ENCODE measurements at regions not wholly inside any gene's neighbourhood (a gene's known extent, or its start where the extent isn't known, plus 50 kb on each side); places are given as distances from the start of the nearest gene placed in this dataset.
A peak's percentile ranks its signal among the peaks of the same experiment; 100 is the strongest.
"Not testable (repeated sequence)": the region's sequence is repeated elsewhere in the genome, so short reads cannot be mapped to it uniquely, and the experiment has no call there.

GRCh38 chr5:82596451-82596850, 318.3 kb upstream of the RPS23 start:
- DNase-seq, result no peak

GRCh38 chr5:82595113-82595512, 317.0 kb upstream of the RPS23 start:
- DNase-seq, result no peak

GRCh38 chr5:82594097-82594496, 315.9 kb upstream of the RPS23 start:
- DNase-seq, result peak; percentile 28

- peak; percentile 31 for DNase-seq
Observed at GRCh38 chr5:82593481-82593880, 315.3 kb upstream of the RPS23 start.

GRCh38 chr5:82591021-82591515, 312.9 kb upstream of the RPS23 start:
- DNase-seq, result peak; percentile 3

- no peak for DNase-seq
Observed at GRCh38 chr5:82590112-82590511, 312.0 kb upstream of the RPS23 start.

- no peak for DNase-seq
Observed at GRCh38 chr5:82586661-82587310, 308.6 kb upstream of the RPS23 start.

GRCh38 chr5:82586181-82586580, 308.0 kb upstream of the RPS23 start:
- no peak for DNase-seq

GRCh38 chr5:82584631-82585030, 306.5 kb upstream of the RPS23 start:
- DNase-seq, result no peak

- not testable (repeated sequence) for DNase-seq
Observed at GRCh38 chr5:82583331-82583730, 305.2 kb upstream of the RPS23 start.

- DNase-seq, result no peak
Observed at GRCh38 chr5:82564963-82565362, 286.8 kb upstream of the RPS23 start.

GRCh38 chr5:82563745-82564144, 285.6 kb upstream of the RPS23 start:
- DNase-seq, result no peak

- DNase-seq, result no peak
Observed at GRCh38 chr5:82562696-82563240, 284.6 kb upstream of the RPS23 start.

GRCh38 chr5:82561797-82562196, 283.6 kb upstream of the RPS23 start:
- DNase-seq, result no peak

- DNase-seq, result no peak
Observed at GRCh38 chr5:82560969-82561368, 282.8 kb upstream of the RPS23 start.

- no peak for DNase-seq
Observed at GRCh38 chr5:82560561-82560960, 282.4 kb upstream of the RPS23 start.

GRCh38 chr5:82551840-82552385, 273.8 kb upstream of the RPS23 start:
- DNase-seq, result no peak

- no peak for DNase-seq
Observed at GRCh38 chr5:82551192-82551591, 273.0 kb upstream of the RPS23 start.

GRCh38 chr5:82549263-82549662, 271.1 kb upstream of the RPS23 start:
- no peak for DNase-seq

- DNase-seq, result no peak
Observed at GRCh38 chr5:82544004-82544403, 265.9 kb upstream of the RPS23 start.

- no peak for DNase-seq
Observed at GRCh38 chr5:82540301-82540700, 262.1 kb upstream of the RPS23 start.

GRCh38 chr5:82538339-82539034, 260.3 kb upstream of the RPS23 start:
- peak; percentile 57 for DNase-seq

GRCh38 chr5:82537687-82538306, 259.6 kb upstream of the RPS23 start:
- DNase-seq, result no peak

- DNase-seq, result no peak
Observed at GRCh38 chr5:82534986-82535385, 256.8 kb upstream of the RPS23 start.

Data from fibroblast of skin of right biceps (primary cell).